SIG-M5 treated with dmso at 0.1 percent for 504 hours (cell line): ENCODE measurements at regions not wholly inside any gene's neighbourhood (a gene's known extent, or its start where the extent isn't known, plus 50 kb on each side); places are given as distances from the start of the nearest gene placed in this dataset.
"Not testable (repeated sequence)": the region's sequence is repeated elsewhere in the genome, so short reads cannot be mapped to it uniquely, and the experiment has no call there.

ENCODE experiments used
- DNase-seq: peaks from one replicate; lab custom pipeline; 2025; ENCODE audit not compliant: unreplicated experiment; lab: John Stamatoyannopoulos, UW

- DNase-seq, result no peak
Measured at GRCh38 chr15:69906256-69907185, 191.2 kb downstream of the TLE3 start.

DNA sequence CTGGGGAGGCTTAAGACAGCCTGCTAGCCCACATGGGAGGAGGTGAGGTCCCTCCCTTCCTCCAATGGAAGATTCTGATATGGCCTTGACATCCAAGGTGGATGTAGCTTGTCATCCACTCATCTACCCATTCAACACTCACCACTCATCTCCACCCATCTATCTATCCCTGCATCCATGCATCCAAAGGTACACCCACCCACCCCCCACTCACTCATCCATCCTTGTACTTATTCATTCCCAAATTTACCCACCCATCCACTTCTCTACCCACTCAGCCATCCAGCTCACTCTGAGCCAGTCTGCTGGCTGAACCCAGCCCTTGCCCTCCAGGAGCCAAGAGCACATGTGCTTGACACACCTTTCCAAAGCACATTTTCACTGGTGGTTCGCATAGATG is 189.7 kb downstream of the TLE3 start:
- DNase-seq, result no peak

GRCh38 chr15:69908590-69909420 is 188.9 kb downstream of the TLE3 start:
- DNase-seq, result no peak

- no peak for DNase-seq
Measured at GRCh38 chr15:69909719-69910444, 187.8 kb downstream of the TLE3 start.

DNA sequence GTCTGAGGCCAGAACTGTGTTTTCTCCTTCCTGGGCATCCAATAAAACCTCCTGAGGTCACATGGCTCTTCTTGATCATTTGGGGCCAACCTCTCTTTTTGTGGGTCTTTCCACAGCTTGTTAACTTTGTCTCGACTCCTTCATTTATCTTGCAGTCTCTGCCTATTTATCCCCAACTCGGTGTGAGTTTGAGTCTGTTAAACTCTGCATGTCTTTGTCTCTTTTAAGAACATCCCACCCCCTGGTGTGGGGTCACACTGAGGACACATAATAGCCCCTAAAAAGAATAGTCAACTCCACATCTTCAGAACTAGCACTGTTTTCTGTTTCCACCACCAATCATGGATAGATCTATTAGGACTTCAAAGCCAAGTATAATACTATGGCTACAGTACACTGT is 187.2 kb downstream of the TLE3 start:
- DNase-seq, result no peak

DNA sequence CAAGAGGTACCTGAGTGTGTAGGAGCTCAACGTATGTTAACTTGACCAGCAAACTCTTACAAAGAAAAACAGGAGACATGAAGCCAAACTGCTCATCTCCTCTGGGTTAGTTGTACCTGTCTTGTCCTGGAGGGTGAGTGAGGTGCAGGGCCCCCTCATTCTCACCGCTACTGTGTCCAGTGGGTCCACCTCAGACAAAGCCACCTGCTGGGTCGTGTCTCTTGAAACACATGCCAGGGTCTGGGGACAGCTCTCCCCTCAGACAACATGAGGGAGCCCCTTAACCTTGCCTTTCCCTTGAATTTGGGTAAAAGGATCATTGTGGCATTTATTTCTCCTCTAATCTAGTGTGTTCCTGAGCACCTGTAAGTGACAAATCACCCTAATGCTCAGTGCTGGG is 185.6 kb downstream of the TLE3 start:
- no peak for DNase-seq

DNA sequence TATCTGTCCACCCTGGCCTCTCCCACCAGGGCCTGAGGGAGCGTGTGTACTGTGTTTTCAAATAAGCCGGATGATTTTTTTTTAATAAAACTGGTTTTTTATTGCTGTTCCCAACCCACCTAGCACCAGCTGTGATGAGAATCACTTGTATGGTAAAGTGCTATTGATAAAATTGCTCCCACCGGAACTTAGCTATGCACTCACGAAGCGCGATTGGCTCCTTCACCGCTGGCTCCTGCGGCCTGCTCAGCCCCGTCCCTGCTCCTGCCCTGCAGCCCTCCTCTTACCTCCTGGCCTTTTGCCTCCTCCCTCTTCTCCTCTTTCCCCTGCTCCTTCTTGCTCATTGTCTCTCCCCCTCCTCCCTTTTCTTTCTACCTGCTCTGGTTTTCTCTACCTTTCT is 183.7 kb downstream of the TLE3 start:
- DNase-seq, result no peak

GRCh38 chr15:69914960-69915359 is 182.8 kb downstream of the TLE3 start:
- DNase-seq, result peak; percentile 41

DNA sequence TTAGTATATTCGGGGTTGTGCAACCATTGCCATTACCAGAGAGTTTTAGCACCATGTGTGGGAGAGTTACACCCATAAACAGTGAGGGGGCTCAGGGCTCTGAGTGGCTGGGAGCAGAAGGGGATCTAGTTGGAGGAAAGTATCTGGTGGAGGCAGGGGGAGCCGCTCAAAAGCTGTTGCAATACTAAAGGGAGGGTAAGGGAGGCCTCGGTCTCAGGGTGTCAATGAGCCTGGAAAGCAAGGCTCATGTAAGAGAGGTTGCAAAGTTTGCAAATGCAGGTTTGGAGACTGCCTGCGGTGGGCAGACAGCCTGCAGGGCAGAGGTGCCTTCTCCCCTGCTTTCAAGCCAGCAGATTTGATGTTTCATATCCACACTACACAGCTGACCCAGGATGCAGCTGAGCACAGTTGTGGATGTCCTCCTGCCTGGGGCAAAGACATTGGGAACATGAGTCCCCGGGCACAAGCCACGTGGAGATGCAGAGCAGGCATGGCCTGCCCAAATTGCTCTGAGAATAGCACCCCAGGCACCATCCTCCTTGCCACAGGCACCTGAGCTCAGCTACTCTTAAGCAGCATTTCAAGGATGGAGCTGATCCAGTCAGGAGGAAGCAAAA is 181.4 kb downstream of the TLE3 start:
- DNase-seq, result peak; percentile 55

DNA sequence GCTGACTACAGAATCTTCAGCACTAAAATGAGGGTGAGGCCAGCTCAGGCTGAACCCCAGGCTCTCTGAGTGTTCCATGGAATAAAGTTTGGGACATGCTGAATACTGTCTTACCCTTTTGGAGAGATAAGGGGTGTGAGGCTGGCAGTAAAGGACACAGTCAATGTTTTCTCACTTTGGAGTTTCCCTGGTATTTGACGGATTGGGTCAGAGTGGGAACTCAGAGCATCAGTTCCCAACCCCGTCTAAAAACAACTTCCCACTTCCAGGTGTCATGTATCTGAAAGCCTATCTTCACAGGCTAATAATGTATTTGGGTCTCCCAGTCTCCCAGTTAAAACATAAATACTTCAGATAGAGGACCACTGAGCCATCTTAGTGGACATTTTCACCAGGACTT is 180.7 kb downstream of the TLE3 start:
- DNase-seq, result no peak

DNA sequence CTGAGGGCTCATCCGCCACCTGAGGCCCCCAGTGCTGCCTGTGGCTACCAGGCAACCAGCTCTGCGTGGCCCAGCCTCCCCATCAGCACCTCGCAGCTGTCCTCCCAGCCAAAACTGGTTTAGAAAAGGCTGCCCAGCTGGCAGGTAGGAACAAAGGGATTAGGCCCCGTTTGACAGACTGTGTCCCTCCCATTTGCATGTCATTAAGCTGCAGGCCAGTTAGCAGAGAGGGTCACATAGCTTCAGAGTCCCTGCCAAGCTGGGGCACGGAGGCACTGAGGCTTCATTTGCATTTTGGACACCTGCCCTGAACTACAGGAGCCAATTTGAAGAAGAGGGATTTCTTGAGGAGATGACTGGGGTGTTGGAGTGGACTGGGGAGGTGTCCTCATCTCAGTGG is 177.9 kb downstream of the TLE3 start:
- DNase-seq, result no peak

DNA sequence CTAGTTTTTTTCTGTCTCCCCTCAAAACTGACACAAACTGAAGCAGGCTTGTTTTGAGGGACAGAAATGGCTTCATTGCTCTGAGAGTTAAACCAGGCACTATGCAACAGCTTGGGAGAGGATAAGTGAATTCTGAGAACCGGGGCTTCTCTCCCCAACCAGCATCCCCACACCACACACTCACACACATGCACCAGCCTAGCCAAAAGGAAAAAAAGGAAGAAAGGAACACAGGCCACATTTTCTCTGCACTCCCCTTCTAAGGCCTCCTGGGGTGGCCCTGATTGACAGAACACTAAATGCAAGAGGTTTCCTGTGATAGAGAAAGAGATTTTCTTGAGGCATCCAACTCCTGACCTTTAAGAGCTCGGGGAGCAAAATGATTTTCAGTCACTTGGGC is 177.5 kb downstream of the TLE3 start:
- no peak for DNase-seq

DNA sequence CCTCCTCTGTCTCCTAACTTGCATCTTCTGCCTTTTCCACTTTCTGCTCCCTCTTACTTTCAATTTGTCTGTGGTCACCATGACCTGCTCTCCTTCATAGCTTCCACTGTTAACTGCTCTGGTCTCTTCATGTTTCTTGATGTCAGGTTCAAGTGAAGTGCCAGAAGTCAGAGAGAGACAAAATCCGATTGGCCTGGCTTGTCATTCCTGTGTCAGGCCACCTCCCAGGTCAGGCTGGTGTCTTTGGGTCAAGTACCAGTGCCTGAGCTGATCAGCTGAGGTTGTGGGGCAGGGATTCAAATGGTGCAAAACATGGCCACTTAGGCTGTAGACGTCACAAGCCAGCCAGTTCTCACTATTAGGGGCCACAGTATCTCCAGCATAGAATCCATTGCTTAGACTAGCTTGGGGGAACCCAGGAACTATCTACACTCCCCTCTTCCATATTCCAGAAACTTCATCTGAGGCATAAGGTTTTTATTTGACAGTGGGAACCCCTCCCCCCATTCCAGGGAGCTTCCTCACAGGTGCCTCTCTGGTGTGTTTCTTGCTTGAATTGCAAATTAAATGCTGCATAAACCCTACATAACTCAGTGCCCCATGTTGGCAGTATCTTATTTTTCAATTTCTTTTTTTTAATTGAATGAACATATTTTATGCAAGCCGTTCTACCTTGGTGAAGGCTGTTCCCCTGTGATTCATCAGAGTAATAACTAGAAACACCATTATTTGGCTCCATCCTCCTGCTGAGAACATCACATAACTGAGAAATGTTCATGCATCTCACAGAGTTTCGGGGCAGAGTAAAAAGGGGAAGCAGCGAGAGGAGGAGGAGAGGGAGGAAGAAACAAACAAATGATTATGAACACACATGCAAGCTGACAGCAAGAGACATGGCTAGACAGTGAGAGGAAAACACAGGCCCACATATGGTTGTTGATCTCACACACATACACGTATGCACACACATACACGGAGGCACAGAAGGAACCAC is 175.8 kb downstream of the TLE3 start:
- peak; percentile 16 for DNase-seq

DNA sequence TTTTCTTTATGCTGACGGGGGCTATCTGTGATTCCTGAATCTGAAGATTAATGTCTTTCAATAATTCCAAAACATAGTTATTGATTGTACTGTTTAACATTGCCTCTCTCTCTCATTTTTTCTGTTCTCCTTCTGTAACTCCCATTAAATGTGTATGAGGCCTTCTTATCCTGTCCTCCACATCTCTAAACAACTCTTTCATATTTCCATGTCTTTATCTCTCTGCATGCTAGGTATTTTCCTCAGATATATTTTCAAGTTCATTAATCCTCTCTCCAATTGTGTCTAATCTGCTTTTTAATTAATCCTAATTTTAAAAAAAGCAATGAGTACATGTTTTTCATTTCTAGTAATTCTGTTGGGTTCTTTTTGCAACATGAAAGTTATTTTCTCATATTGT is 173.2 kb downstream of the TLE3 start:
- no peak for DNase-seq

GRCh38 chr15:69926006-69926405 is 171.7 kb downstream of the TLE3 start:
- DNase-seq, result no peak

DNA sequence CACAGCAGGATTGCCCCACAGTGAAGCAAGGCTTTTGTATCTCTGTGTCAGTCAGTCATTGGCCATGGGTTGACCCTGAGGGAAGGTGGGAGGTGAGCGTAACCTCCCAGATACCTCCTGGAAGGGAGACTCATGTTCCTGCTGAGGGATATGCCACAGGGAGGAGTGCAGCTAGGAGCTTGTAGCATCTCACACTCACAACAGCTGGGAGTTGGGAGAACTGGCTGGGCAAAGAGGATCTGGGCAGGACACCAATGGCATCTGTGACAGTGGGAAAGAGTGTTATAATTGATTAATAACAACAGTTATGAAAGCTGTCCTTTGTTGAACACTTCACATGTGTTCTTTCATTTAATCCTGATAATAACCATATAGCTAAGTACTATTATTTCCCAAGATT is 171.0 kb downstream of the TLE3 start:
- DNase-seq, result no peak

DNA sequence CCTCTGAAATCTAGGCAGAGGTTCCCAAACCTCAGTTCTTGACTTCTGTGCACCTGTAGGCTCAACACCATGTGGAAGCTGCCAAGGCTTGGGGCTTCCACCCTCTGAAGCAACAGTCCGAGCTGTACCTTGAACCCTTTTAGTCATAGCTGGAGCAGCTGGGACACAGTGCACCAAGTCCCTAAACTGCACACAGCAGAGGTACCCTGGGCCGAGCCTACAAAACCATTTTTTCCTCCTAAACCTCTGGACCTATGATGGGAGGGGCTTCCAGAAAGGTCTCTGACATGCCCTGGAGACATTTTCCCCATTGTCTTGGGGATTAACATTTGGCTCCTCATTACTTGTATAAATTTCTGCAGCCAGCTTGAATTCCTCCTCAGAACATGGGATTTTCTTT is 168.8 kb downstream of the TLE3 start:
- not testable (repeated sequence) for DNase-seq

- no peak for DNase-seq
Measured at GRCh38 chr15:69929905-69930630, 167.6 kb downstream of the TLE3 start.

GRCh38 chr15:69930754-69931153 is 167.0 kb downstream of the TLE3 start:
- no peak for DNase-seq
